ENCODE measurements at regions not wholly inside any gene's neighbourhood (a gene's known extent, or its start where the extent isn't known, plus 50 kb on each side); places are given as distances from the start of the nearest gene placed in this dataset.
"Not testable (repeated sequence)": the region's sequence is repeated elsewhere in the genome, so short reads cannot be mapped to it uniquely, and the experiment has no call there.

DNA sequence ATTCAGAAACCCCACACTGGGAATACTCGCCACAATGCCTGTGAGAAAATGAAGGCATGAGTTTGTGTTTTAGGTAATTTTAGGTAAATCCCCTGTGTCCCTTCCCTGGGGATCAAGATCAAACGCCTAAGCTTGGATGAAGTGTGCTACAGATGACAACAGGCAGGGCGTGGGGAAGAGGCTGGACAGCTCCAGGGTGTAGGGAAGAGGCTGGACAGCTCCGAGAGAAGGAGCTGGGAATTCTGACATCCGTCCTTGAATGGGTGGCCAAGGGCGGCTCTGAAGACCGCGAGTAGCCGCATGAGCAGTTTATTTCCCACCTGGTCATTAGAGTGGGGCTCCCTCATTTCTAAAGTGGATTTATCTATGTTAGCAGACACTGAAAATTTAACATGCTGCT, 109.7 kb downstream of the RAMP3 start:
- no peak for DNase-seq (ENCODE audit: low spot score)

GRCh38 chr7:45268013-45268412, 110.4 kb downstream of the RAMP3 start:
- no peak for DNase-seq (ENCODE audit: low spot score)

- DNase-seq (ENCODE audit: low spot score): no peak
Observed at GRCh38 chr7:45269192-45269591, 111.6 kb downstream of the RAMP3 start.

- DNase-seq (ENCODE audit: low spot score): no peak
Observed at GRCh38 chr7:45278763-45279398, 121.3 kb downstream of the RAMP3 start.

- DNase-seq (ENCODE audit: low spot score): not testable (repeated sequence)
Observed at GRCh38 chr7:45289611-45290010, 132.0 kb downstream of the RAMP3 start.

GRCh38 chr7:45290880-45291279, 133.3 kb downstream of the RAMP3 start:
- DNase-seq (ENCODE audit: low spot score): no peak

DNA sequence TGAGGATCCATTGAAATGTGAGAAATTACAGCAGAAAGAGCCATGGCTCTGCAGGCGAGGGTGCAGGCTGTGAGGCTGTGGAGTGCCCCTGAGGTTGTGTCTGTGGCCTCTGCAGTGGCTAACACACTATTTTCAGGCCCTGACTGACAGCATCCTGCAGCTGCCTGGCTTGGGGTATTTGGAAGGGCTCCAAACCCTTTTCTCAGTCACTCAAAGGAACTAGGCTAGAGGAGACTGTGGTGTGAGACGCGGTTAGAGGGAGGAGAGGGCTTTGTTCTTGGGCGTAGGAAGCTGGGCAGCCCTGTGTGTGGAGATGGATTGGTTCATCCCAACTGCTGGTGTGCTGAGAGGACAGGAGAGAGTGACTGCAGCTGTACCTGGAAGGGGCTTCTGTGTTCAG, 134.9 kb downstream of the RAMP3 start:
- DNase-seq (ENCODE audit: low spot score): no peak

GRCh38 chr7:45293295-45293942, 135.8 kb downstream of the RAMP3 start:
- DNase-seq (ENCODE audit: low spot score): no peak

GRCh38 chr7:45294559-45294958, 137.0 kb downstream of the RAMP3 start:
- no peak for DNase-seq (ENCODE audit: low spot score)

DNA sequence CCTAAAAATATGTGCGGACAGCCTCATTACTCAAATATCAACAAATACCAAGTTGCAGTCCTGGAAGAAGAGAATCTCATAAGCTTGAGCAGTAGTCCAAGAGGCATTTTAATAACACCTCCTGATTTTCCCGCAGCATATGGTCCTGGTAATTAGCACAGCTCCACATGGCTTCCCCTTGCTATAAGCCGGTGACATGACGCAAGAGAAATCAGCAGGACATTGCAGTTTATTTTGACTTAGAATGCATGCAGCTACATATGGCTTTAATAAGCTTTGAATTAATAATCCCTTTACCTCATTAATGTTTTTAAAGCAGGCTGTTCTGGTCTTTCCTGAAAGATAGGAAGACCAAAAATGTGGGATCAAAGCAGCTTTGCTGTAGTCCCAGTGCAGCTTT, 137.6 kb downstream of the RAMP3 start:
- DNase-seq (ENCODE audit: low spot score): no peak

- DNase-seq (ENCODE audit: low spot score): no peak
Observed at GRCh38 chr7:45296748-45297147, 139.2 kb downstream of the RAMP3 start.

GRCh38 chr7:45306752-45307305, 149.2 kb downstream of the RAMP3 start:
- no peak for DNase-seq (ENCODE audit: low spot score)

DNA sequence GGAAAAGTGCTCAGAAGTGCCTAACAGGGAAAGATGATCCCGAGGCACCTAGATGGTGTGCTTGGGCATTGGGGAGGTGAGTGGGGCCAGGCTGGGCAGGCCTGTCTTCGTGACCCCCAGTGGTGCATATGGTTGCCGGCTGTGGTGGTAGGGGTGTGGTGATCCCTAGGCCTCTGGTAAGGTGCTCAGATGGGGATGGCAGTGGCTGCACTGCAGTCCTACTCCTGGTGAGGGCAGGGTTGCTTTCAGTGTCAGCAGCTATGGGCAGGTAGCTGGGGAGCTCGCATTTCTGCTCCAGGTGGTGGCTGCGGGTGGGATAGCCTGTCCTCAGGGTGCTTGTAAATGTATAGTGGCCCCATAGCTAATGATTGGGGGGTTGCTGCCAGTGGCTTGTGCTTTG, 154.0 kb downstream of the RAMP3 start:
- no peak for DNase-seq (ENCODE audit: low spot score)

DNA sequence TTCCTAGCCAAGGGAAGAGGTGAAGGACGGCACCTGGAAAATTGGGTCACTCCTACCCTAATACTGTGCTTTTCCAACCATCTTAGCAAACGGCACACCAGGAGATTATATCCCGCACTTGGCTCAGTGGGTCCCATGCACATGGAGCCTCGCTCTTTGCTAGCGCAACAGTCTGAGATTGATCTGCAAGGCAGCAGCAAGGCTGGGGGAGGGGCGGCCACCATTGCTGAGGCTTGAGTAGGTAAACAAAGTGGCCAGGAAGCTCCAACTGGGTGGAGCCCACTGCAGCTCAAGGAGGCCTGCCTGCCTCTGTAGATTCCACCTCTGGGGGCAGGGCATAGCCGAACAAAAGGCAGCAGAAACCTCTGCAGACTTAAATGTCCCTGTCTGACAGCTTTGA, 157.9 kb downstream of the RAMP3 start:
- not testable (repeated sequence) for DNase-seq (ENCODE audit: low spot score)

DNA sequence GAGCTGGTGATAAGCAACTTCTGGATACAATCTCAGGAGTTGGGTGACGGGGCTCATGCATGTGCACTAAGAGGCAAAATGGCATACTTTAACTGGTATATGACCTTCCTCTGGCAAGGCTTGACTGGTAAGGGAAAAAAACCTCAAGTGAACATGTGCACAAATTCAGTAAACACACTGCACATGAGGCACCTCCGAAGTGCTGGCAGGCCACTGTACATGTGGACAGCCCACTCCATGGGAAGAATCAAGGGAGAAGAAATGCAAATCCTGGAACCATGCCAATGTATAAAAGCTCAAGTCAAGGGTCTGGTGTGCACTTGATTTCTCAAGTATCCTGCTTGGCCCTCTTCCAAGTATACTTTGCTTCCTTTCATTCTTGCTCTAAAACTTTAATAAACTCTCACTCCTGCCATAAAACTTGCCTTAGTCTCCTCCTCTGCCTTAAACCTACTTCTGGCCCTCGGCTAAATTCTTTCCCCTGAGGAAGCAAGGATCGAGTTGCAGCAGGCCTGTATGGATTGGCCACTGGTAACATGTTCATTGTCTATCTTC, 167.2 kb downstream of the RAMP3 start:
- DNase-seq (ENCODE audit: low spot score): no peak

- DNase-seq (ENCODE audit: low spot score): no peak
Observed at GRCh38 chr7:45325378-45325777, 167.8 kb downstream of the RAMP3 start.

- no peak for DNase-seq (ENCODE audit: low spot score)
Observed at GRCh38 chr7:45328403-45328981, 170.9 kb downstream of the RAMP3 start.

- DNase-seq (ENCODE audit: low spot score): no peak
Observed at GRCh38 chr7:45331563-45331962, 174.0 kb downstream of the RAMP3 start.

DNA sequence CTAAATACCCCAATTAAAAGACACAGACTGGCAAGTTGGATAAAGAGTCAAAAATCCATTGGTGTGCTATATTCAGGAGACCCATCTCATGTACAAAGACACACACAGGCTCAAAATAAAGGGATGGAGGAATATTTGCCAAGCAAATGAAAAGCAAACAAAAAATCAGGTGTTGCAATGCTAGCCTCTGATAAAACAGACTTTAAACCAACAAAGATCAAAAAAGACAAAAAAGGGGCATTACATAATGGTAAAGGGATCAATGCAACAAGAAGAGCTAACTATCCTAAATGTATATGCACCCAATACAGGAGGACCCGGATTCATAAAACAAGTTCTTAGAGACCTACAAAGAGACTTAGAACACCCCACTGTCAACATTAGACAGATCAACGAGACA, 177.4 kb downstream of the RAMP3 start:
- DNase-seq (ENCODE audit: low spot score): not testable (repeated sequence)

DNA sequence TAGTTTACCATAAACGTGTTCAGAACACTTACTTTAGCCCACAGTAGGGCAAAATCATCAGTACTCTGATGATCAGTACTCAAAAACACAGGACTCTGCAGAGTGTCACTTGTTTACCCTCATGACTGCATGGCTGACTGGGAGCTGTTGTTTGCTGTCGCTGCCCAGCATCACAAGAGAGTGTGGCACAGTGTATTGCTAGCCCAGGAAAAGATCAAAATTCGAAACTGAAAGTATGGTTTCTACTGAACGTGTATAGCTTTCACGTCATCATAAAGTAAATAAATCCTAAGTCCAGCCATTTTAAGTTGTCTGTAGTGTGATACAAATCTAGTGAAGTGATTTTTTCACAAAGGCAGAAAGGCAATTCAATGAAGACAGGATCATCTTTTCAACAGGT, 184.6 kb downstream of the RAMP3 start:
- no peak for DNase-seq (ENCODE audit: low spot score)

- DNase-seq (ENCODE audit: low spot score): no peak
Observed at GRCh38 chr7:45343746-45344145, 186.2 kb downstream of the RAMP3 start.

- DNase-seq (ENCODE audit: low spot score): no peak
Observed at GRCh38 chr7:45347804-45348203, 190.2 kb downstream of the RAMP3 start.

GRCh38 chr7:45349090-45349489, 191.5 kb downstream of the RAMP3 start:
- no peak for DNase-seq (ENCODE audit: low spot score)
